A549 (cell line): ENCODE measurements at regions not wholly inside any gene's neighbourhood (a gene's known extent, or its start where the extent isn't known, plus 50 kb on each side); places are given as distances from the start of the nearest gene placed in this dataset.

ENCODE experiments used
- ATAC-seq, 2 experiments: fragments of 200-7000 bp in 1 of 2; fragments of >200 bp in 1 of 2; cut with Nextera tagmentation in 1 of 2; cut with Tn5 transposase in 1 of 2; 3 replicates each; pipeline versions ENCODE4 v1.8.0 to v1.9.1; 2018 to 2020; ENCODE audit warnings: mild to moderate bottlenecking in 1 of 2, moderate library complexity in 1 of 2
- CTCF ChIA-PET: fragments of 300-600 bp; sonication (Branson Sonifier 250); formaldehyde crosslinking; extraction: SDS; loops from one replicate; lab custom pipeline; 2021; ENCODE audit warnings: antibody characterized with exemption, inconsistent platforms; lab: Yijun Ruan, JAX
- POLR2A ChIA-PET: fragments of 350-600 bp; formaldehyde crosslinking; extraction: SDS; loops from one replicate; lab custom pipeline; 2021; ENCODE audit warnings: antibody characterized with exemption, inconsistent platforms; lab: Yijun Ruan, JAX
- DNase-seq, 2 experiments: peaks; one replicate each; pipeline versions ENCODE4 v3.0.0 to v3.0.0-alpha.2; 2011 to 2016; ENCODE audit warnings: low read depth in 1 of 2, low spot score in 1 of 2
- FAIRE-seq: peaks from 2 replicates; lab custom pipeline; 2011; peaks lifted over from hg19 to GRCh38; lab: Jason Lieb, UNC
- H3K27ac ChIP-seq, 2 experiments: fragments of >200 bp; sonication (Bioruptor Twin); formaldehyde crosslinking; 3 replicates each; pipeline ENCODE4 v1.5.1; 2016 to 2017
- H3K4me1 ChIP-seq: fragments of >200 bp; sonication (Bioruptor Twin); formaldehyde crosslinking; 3 replicates; pipeline ENCODE4 v1.6.1; 2016
- H3K4me2 ChIP-seq: fragments of >200 bp; sonication (Bioruptor Twin); formaldehyde crosslinking; 3 replicates; pipeline ENCODE4 v1.6.1; 2016
- H3K4me3 ChIP-seq: fragments of >200 bp; sonication (Bioruptor Twin); formaldehyde crosslinking; 3 replicates; pipeline ENCODE4 v1.5.1; 2016
- H3K9me3 ChIP-seq: fragments of >200 bp; sonication (Bioruptor Twin); formaldehyde crosslinking; 3 replicates; pipeline ENCODE4 v1.6.1; 2016
- BHLHE40 ChIP-seq: IDR thresholded peaks from 2 replicates; pipeline ENCODE4 v1.6.1; 2012; ENCODE audit warnings: low read depth, low read length, inconsistent platforms
- CBX8 ChIP-seq: fragments of 200-600 bp; sonication (generic); IDR thresholded peaks from 2 replicates; pipeline ENCODE4 v1.6.1; 2016
- CTCF ChIP-seq: fragments of >200 bp; sonication (Bioruptor Twin); formaldehyde crosslinking; IDR thresholded peaks from 3 replicates; pipeline ENCODE4 v1.5.1; 2016
- EHF ChIP-seq: fragments of 250-450 bp; sonication (Bioruptor Pico); IDR thresholded peaks from 2 replicates; pipeline ENCODE4 v1.5.0; 2020; ENCODE audit warnings: mild to moderate bottlenecking
- ELK1 ChIP-seq: fragments of 150-350 bp; IDR thresholded peaks from 2 replicates; pipeline ENCODE4 v1.6.1; 2014; ENCODE audit warnings: low read depth, mild to moderate bottlenecking, low read length
- EP300 ChIP-seq, 2 experiments: fragments of >200 bp; sonication (Bioruptor Twin); formaldehyde crosslinking; IDR thresholded peaks; 2 replicates in 1 of 2; 3 replicates in 1 of 2; pipeline ENCODE4 v1.6.1; 2016 to 2017
- ESRRA ChIP-seq: fragments of 150-350 bp; IDR thresholded peaks from 2 replicates; pipeline ENCODE4 v1.6.1; 2014; ENCODE audit warnings: mild to moderate bottlenecking, low read length, borderline replicate concordance
- FOSB ChIP-seq: fragments of 250-450 bp; sonication (Bioruptor Pico); IDR thresholded peaks from 2 replicates; pipeline ENCODE4 v1.5.0; 2020; ENCODE audit warnings: mild to moderate bottlenecking, moderate library complexity
- GATA3 ChIP-seq: IDR thresholded peaks from 2 replicates; pipeline ENCODE4 v1.6.1; 2012; ENCODE audit warnings: borderline replicate concordance
- HDAC2 ChIP-seq: fragments of 200-600 bp; sonication (generic); IDR thresholded peaks from 2 replicates; pipeline ENCODE4 v1.6.1; 2016
- HES2 ChIP-seq: fragments of >200 bp; sonication (Bioruptor Twin); formaldehyde crosslinking; IDR thresholded peaks from 2 replicates; pipeline ENCODE4 v1.6.1; 2016
- HOXB5 ChIP-seq: fragments of 250-450 bp; sonication (Bioruptor Pico); IDR thresholded peaks from 2 replicates; pipeline ENCODE4 v1.5.0; 2020; ENCODE audit warnings: mild to moderate bottlenecking, moderate library complexity
- JUN ChIP-seq, 2 experiments: fragments of >200 bp; sonication (Bioruptor Twin); formaldehyde crosslinking; IDR thresholded peaks; 2 replicates in 1 of 2; 3 replicates in 1 of 2; pipeline ENCODE4 v1.6.1; 2016 to 2017
- JUNB ChIP-seq: fragments of >200 bp; sonication (Bioruptor Twin); formaldehyde crosslinking; IDR thresholded peaks from 2 replicates; pipeline ENCODE4 v1.6.1; 2016
- KDM5A ChIP-seq: fragments of 200-600 bp; sonication (generic); IDR thresholded peaks from 2 replicates; pipeline ENCODE4 v1.6.1; 2016; ENCODE audit warnings: antibody characterized with exemption, mild to moderate bottlenecking
- MAFK ChIP-seq: fragments of 450-650 bp; IDR thresholded peaks from 2 replicates; pipeline ENCODE4 v1.6.1; 2014; ENCODE audit not compliant: partially characterized antibody
- MAX ChIP-seq: IDR thresholded peaks from 2 replicates; pipeline ENCODE4 v1.6.1; 2012
- MAZ ChIP-seq: fragments of 150-350 bp; IDR thresholded peaks from 2 replicates; pipeline ENCODE4 v1.6.1; 2014; ENCODE audit warnings: antibody characterized with exemption, low read depth, low read length, borderline replicate concordance
- PHF8 ChIP-seq: fragments of 200-600 bp; sonication (generic); IDR thresholded peaks from 2 replicates; pipeline ENCODE4 v1.6.1; 2016; ENCODE audit warnings: low read depth, mild to moderate bottlenecking, antibody characterized with exemption, moderate library complexity, borderline replicate concordance
- POLR2A ChIP-seq: IDR thresholded peaks from 2 replicates; pipeline ENCODE4 v1.6.1; 2012; ENCODE audit warnings: mild to moderate bottlenecking, low read length
- REST ChIP-seq: fragments of 200-600 bp; sonication (generic); IDR thresholded peaks from 2 replicates; pipeline ENCODE4 v1.6.1; 2016; ENCODE audit warnings: antibody characterized with exemption, mild to moderate bottlenecking, moderate library complexity
- RFX5 ChIP-seq: fragments of 450-650 bp; IDR thresholded peaks from 2 replicates; pipeline ENCODE4 v1.7.1; 2014; ENCODE audit warnings: antibody characterized with exemption, mild to moderate bottlenecking, moderate library complexity
- RNF2 ChIP-seq: fragments of 200-600 bp; sonication (generic); IDR thresholded peaks from 2 replicates; pipeline ENCODE4 v1.6.1; 2016; ENCODE audit warnings: low read depth, mild to moderate bottlenecking, antibody characterized with exemption, moderate library complexity, borderline replicate concordance
- SMC3 ChIP-seq: fragments of >200 bp; sonication (Bioruptor Twin); formaldehyde crosslinking; IDR thresholded peaks from 3 replicates; pipeline ENCODE4 v1.6.1; 2018; ENCODE audit warnings: inconsistent platforms
- SREBF2 ChIP-seq: fragments of 450-650 bp; IDR thresholded peaks from 2 replicates; pipeline ENCODE4 v1.6.1; 2014; ENCODE audit warnings: mild to moderate bottlenecking, moderate library complexity
- ZC3H11A ChIP-seq: fragments of 450-650 bp; IDR thresholded peaks from 2 replicates; pipeline ENCODE4 v1.6.1; 2014; ENCODE audit warnings: antibody characterized with exemption, mild to moderate bottlenecking
- WGBS: methylation state at CpG from one replicate; pipeline ENCODE4 v1.1.6; 2017; ENCODE audit errors: missing lambda C conversion rate; 5-methylcytosine and 5-hydroxymethylcytosine counted together
- TF ChIP-seq, protein P1 (sequence below): IDR thresholded peaks from 2 replicates; pipeline ENCODE4 v1.6.1; 2012; ENCODE audit warnings: low read depth, borderline replicate concordance
- TF ChIP-seq, protein P2 (sequence below): fragments of 250-450 bp; sonication (Bioruptor Pico); IDR thresholded peaks from 2 replicates; pipeline ENCODE4 v1.5.0; 2021; ENCODE audit warnings: mild to moderate bottlenecking, moderate library complexity, borderline replicate concordance

- Histone ChIP-seq H3K4me3 (no peak overlapping the region), H3K4me1 (peaks cover 23% of the 10 kb centered on the region), H3K27ac (no peak overlapping the region), H3K9me3 (no peaks in the 10 kb centered on the region), H3K4me2 (no peak overlapping the region)
- no peak for TF ChIP-seq SMC3
- no peak for TF ChIP-seq RFX5
- no peak for TF ChIP-seq MAZ
- no peak for TF ChIP-seq POLR2A
- no peak for TF ChIP-seq SREBF2
- no peak for TF ChIP-seq KDM5A
- TF ChIP-seq GATA3, result no peak
- no peak for TF ChIP-seq HDAC2
- no peak for ATAC-seq
- POLR2A ChIA-PET, result no interaction called here
- CTCF ChIA-PET, result interaction anchor here (0.6 to 0.7 kb wide), 3 partner anchors 9 to 620 kb away, joined by 3 to 5 read pairs (median 3); no protein-coding TSS in a partner anchor
- no peak for FAIRE-seq
- whole genome bisulfite sequencing, result 79% methylated on average over 3 of the region's 3 CpGs
- DNase-seq, result no peak
Observed at GRCh38 chr21:15124731-15125130, 59.9 kb upstream of the NRIP1 start.

- H3K4me3 ChIP-seq, result no peak overlapping the region
- ChIA-PET CTCF (interaction anchor here (0.8 kb wide), 1 partner anchor 39 kb away, joined by 3 read pairs; no protein-coding TSS in a partner anchor), POLR2A (no interaction called here)
- TF ChIP-seq CTCF (no peak), ZC3H11A (no peak), EHF (no peak), BHLHE40 (no peak), HOXB5 (CRISPR knock-in tag) (no peak), EP300 (IDR thresholded peaks at IDR 0.05) (no peak), ESRRA (no peak)
- TF ChIP-seq, protein P1, sequence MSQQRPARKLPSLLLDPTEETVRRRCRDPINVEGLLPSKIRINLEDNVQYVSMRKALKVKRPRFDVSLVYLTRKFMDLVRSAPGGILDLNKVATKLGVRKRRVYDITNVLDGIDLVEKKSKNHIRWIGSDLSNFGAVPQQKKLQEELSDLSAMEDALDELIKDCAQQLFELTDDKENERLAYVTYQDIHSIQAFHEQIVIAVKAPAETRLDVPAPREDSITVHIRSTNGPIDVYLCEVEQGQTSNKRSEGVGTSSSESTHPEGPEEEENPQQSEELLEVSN, result no peak
- TF ChIP-seq, all 56 proteins: peak for 0
- Histone ChIP-seq H3K4me1 (peaks cover 10% of the 10 kb centered on the region), H3K27ac (no peak overlapping the region), H3K9me3 (peaks cover 5% of the 10 kb centered on the region; the same call in 1 of the 3 replicates), H3K4me2 (no peak overlapping the region)
- ATAC-seq (no peak), FAIRE-seq (no peak), DNase-seq (no peak)
- WGBS, result 67% methylated on average over 3 of the region's 3 CpGs
Observed at GRCh38 chr21:15126948-15127347, 62.1 kb upstream of the NRIP1 start.

GRCh38 chr21:15127437-15127836 is 62.6 kb upstream of the NRIP1 start:
- DNase-seq (no peak), FAIRE-seq (no peak), ATAC-seq (no peak)
- Histone ChIP-seq H3K27ac (no peak overlapping the region), H3K4me3 (no peak overlapping the region), H3K4me2 (no peak overlapping the region), H3K4me1 (peaks cover 5% of the 10 kb centered on the region), H3K9me3 (peaks cover 6% of the 10 kb centered on the region; the same call in 1 of the 3 replicates)
- ChIA-PET CTCF (no interaction called here), POLR2A (no interaction called here)
- no peak for TF ChIP-seq PHF8
- no peak for TF ChIP-seq MAX
- TF ChIP-seq ELK1, result no peak
- no peak for TF ChIP-seq RNF2
- no peak for TF ChIP-seq POLR2A
- no peak for TF ChIP-seq REST
- TF ChIP-seq HES2, result no peak
- TF ChIP-seq ZC3H11A, result no peak
- TF ChIP-seq BHLHE40, result no peak
- TF ChIP-seq, protein P2, sequence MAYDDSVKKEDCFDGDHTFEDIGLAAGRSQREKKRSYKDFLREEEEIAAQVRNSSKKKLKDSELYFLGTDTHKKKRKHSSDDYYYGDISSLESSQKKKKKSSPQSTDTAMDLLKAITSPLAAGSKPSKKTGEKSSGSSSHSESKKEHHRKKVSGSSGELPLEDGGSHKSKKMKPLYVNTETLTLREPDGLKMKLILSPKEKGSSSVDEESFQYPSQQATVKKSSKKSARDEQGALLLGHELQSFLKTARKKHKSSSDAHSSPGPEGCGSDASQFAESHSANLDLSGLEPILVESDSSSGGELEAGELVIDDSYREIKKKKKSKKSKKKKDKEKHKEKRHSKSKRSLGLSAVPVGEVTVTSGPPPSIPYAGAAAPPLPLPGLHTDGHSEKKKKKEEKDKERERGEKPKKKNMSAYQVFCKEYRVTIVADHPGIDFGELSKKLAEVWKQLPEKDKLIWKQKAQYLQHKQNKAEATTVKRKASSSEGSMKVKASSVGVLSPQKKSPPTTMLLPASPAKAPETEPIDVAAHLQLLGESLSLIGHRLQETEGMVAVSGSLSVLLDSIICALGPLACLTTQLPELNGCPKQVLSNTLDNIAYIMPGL, result no peak
- no peak for TF ChIP-seq JUN (IDR thresholded peaks at IDR 0.05)
- no peak for TF ChIP-seq JUNB
- no peak for TF ChIP-seq CBX8
- no peak for TF ChIP-seq FOSB (CRISPR knock-in tag)
- TF ChIP-seq MAFK, result no peak
